ENCODE measurements at regions not wholly inside any gene's neighbourhood (a gene's known extent, or its start where the extent isn't known, plus 50 kb on each side); places are given as distances from the start of the nearest gene placed in this dataset.

DNA sequence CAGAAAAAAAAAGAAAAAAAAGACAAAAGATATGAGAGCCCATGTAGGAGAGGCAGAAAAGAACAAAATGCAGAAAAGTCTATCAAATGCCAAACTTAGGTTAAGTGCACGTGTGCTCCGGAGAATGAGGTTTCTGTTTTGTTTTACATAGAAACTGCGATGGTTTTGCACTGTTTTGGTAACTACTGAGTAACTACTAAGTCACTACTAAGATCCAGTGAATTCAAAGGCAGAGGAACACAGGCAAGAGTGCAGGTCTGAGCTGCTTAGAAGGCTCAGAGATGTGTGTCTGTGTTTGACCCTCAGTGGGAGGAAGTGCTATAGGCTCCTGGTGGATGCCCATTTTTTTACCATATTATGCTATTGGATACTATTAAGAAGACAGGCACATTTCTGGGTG is 299.3 kb downstream of the NDFIP2 start:
- no peak for DNase-seq (ENCODE audit: low read depth in 2 of 2)

- no peak for DNase-seq (ENCODE audit: low read depth in 2 of 2)
Observed at GRCh38 chr13:79779761-79780160, 298.8 kb downstream of the NDFIP2 start.

- no peak for DNase-seq (ENCODE audit: low read depth in 2 of 2)
Observed at GRCh38 chr13:79778741-79779460, 297.9 kb downstream of the NDFIP2 start.

DNA sequence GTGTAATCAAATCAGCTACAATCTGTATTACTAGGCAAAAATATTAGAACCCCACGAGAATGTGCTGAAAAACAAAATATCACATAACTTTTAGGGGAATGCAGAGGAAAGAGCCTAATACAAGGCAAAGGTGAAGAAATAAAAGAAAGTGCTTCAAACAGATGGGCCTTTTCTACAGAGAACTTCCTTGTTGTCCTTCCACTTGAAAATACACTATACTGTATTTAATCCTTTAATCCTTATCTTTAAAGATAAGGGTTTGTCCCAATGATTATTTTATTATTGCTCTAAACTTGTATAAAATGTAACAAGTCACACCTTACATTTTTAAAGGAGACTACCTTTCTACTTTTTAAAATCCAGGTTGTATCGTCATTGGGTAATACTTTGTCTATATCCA is 296.5 kb downstream of the NDFIP2 start:
- no peak for DNase-seq (ENCODE audit: low read depth in 2 of 2)

DNA sequence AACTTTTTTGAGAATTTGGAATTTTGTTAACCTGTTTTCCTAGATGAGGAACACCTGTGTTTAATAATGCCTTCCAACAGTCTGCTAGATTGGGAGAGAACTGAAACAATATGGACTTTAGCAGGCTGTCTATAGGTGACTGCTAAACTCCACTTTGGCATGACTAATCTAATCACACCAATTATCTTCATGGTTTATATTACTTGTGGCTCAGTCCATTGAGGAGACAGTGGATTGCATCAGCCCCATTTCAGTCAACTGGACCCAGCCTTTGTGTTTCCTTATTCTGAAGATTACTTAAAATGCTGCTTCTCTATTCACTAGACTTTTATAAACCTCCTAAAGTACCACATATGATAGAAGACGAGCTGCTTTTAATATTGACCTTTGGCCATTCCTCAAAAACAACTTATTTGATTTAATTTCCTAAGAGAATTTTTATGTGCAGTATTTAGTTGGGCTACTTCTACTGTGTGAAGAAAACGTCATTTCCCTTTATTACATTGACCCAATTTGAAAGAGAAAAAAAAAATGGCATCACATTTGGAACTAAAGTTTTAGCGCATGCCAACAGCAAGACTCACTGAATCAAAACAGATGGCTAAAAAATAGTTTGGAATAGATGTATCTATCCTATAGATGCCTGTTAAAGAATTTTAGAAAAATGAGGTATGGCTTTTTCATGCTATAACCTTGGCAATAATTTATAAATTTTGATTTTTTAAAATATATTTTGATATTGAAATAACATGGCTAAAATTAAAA is 295.8 kb downstream of the NDFIP2 start:
- DNase-seq (ENCODE audit: low read depth in 2 of 2), result no peak

GRCh38 chr13:79775830-79776229 is 294.9 kb downstream of the NDFIP2 start:
- DNase-seq (ENCODE audit: low read depth in 2 of 2), result peak; percentile 43 to 61

DNA sequence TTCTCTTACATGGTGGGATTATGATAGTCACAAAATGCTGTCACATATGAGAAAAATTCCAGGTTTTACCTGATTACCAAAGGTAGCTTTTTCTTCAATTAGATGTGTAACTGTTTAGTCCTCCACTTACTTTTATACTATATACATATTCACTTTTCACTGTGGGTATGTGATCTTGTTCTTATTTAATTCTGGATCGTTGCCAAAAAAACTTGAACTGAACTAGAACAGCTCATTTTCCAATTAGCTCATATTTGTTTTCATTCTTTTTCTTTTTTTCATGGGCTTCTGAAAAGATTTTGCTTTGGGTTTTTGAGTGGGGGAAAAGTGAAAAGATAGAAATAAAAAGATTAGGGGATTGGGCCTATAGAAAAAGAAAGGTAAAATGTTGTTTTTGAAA is 291.9 kb downstream of the NDFIP2 start:
- no peak for DNase-seq (ENCODE audit: low read depth in 2 of 2)

DNA sequence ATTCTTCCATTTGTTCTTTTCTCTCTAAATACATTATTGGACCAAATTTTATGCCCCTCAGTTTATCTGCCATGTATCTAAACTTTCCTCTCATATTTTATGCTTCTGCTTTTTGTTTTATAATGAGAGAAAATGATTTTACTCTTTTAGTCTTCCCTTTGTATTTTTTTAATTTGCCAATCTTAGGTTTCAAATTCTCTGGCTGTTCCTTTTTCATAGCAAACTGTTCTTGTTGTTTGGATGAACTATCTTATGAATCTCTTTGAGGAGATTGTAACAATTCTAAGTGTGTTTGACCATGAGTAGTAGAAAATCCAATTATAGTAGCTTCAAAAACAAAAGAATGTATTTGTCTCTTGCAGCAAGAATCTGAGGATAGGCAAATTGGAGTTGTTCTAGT is 290.5 kb downstream of the NDFIP2 start:
- no peak for DNase-seq (ENCODE audit: low read depth in 2 of 2)

DNA sequence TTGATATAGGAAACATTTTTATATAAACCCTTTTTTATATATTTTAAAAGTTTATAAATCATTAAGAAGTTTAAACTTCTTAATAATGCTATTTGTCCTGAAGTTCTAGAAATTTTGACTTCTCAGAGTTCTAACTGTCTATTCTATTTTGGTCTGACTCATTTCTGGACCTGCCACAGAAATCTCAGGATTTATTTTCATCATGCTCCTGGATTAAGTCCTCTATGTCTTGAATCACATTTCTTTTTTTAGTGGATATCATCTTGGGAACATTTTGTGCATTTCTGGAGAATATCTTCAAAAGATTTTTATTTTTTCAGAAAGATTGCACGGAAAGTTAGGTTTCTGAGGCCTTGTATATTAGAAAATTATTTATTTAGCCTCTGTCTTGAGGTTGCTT is 289.1 kb downstream of the NDFIP2 start:
- no peak for DNase-seq (ENCODE audit: low read depth in 2 of 2)

GRCh38 chr13:79767126-79767525 is 286.2 kb downstream of the NDFIP2 start:
- no peak for DNase-seq (ENCODE audit: low read depth in 2 of 2)

DNA sequence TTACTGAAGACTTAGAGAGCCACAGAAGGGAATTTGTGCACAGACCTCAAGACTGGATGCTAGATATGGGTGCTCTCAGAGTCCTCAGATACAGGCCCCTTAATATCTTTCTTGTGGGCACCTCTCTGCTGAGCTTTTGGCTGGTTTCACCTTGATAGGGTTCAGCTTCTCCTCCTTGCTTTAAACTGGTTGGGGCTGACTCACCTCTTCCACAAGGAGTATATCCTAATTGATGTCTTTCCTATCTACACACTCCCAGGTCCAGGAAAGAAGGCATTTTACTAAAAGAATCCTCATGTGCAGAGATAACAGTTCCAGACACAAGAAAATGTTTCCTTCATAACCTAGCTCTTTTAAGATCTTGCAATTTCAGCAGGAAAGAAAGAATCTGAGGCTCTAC is 284.4 kb downstream of the NDFIP2 start:
- DNase-seq (ENCODE audit: low read depth in 2 of 2), result no peak

DNA sequence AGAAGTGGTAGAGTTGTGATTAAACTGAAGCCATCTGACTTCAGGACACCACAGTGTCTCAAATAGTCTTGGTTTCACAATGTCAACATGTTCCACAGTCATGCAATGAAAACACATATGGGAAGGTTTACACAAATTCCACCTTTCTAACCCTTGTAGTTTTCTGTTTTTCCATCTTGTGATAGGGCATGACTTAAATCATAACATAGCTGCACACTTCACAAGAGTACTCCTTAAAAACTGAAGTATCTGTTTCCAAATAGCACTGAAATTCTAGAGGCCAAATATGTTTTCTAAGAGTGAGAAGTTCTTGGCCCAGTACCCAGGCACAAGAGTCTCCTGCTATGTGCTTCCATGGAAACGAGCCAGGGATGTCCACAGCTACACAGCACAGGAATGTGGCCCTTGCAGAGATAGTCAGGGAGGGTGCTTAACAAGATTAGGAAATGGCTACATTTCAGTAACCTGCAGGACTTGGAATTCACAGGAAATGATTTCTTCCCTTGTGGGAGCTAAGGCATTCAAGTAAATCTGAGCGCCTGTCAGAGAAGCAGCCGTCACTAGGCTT is 269.1 kb downstream of the NDFIP2 start:
- peak; percentile 99 for DNase-seq (ENCODE audit: low read depth in 2 of 2)

DNA sequence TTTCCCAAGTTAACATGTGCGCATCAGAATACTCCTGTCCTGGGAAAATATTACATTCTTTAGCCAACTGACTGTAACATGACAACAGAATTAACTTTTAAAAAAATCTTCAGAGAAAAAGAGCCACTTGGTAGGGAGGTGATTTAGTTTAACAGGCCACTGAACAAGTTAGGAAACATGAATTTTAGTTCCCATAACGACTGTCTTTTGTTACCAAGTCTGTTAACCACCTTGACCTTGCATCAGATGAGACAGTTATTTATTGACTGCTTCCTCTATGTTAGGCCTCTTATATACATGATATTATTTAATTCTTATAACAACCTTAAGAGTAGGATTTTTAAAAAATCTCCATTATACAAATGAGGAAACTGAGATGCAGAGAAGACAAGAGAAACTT is 268.6 kb downstream of the NDFIP2 start:
- no peak for DNase-seq (ENCODE audit: low read depth in 2 of 2)

DNA sequence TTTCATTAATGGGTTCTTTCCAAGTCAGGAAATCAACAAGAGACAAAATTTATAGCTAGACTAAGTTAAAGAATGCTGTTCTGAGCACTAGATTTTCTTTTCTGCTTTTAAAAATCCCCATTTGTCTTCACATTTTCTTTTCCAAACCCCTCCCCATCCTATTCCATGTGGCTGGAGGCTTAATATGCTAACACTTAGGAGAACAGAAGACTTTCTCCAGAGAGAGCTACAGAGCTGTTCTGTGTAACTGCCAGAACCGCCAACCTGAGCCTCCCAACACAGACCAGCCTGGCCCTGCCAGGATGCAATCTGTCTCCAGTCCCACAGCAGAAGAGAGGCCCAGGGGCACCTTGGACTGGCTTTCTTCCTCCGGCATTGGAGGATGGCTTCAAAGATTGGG is 264.1 kb downstream of the NDFIP2 start:
- DNase-seq (ENCODE audit: low read depth in 2 of 2), result no peak

GRCh38 chr13:79742923-79743322 is 262.0 kb downstream of the NDFIP2 start:
- DNase-seq (ENCODE audit: low read depth in 2 of 2), result no peak

DNA sequence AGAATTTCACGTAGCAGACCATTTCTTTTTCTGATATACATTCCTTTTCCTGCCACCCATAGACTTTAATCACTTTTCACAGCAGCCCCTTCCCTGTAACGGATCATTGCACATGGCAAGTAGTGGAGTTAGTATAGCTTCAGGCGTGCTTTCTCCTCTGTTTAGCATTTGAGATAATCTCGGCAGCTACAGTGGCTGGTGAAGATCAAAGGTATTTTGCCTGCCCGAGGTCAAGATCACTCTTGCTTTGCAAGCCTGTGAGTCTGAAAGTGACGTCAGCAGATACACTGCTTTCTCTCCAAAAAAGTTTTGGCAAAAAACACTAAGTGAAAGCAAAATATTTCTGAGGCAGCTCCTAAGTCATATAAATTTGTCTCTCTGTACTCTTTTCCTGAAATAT is 260.0 kb downstream of the NDFIP2 start:
- no peak for DNase-seq (ENCODE audit: low read depth in 2 of 2)

- no peak for DNase-seq (ENCODE audit: low read depth in 2 of 2)
Observed at GRCh38 chr13:79736356-79736755, 255.4 kb downstream of the NDFIP2 start.

DNA sequence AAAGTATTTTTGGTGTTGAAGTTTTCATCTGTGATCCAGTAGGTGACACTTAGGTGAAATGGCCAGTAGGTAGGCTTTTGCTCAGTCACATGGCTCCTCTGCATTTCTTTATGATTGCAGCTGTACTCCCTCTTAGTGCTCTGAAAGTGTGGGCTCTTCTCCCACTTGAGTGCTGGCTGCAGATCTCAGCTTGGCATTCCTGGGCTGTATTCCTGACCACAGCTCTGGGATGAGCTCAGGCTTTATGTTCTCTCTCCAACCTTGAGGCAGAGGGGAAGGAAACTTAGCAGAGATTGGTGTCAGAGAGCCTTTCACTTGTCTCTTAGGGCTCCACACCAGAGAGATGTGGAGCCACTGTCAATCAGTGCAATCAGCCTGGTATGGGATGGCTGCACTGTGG is 254.3 kb downstream of the NDFIP2 start:
- DNase-seq (ENCODE audit: low read depth in 2 of 2), result no peak

DNA sequence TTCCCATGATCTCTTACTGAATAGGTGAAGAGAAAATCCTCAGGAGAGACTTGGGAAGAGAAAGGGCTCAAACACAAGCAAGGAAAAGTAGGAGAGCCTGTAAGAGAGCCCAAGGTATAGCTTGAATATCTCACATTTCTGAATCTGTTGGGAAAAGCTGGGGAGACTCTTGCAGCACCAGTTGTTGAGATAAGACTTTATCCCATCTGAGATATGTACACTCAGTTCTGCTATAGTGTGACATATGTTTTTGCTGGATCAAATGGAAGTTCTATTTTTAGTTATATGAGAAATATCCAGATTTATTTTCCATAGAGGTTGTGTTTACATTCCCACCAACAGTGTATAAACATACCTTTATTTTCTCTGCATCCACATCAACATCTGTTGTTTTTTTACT is 246.1 kb downstream of the NDFIP2 start:
- DNase-seq (ENCODE audit: low read depth in 2 of 2), result no peak

DNA sequence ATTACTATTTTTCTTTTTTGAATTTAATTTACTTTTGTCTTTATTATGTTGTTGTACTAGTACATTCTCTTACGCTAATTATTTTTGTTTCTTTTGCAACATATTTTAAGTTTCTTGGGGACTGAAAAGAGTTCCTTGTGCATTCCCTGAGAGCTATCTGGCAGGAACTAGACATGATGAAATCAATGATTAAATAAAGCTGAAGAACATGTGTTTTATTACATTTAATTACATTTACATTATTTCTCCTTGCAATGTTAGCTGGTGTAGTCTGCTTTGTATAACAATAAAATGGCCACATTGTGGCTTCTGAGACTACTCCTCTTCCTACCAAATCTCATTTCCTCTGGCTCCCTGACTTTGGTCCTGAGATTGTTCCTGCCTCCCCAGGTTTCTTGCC is 244.9 kb downstream of the NDFIP2 start:
- no peak for DNase-seq (ENCODE audit: low read depth in 2 of 2)

DNA sequence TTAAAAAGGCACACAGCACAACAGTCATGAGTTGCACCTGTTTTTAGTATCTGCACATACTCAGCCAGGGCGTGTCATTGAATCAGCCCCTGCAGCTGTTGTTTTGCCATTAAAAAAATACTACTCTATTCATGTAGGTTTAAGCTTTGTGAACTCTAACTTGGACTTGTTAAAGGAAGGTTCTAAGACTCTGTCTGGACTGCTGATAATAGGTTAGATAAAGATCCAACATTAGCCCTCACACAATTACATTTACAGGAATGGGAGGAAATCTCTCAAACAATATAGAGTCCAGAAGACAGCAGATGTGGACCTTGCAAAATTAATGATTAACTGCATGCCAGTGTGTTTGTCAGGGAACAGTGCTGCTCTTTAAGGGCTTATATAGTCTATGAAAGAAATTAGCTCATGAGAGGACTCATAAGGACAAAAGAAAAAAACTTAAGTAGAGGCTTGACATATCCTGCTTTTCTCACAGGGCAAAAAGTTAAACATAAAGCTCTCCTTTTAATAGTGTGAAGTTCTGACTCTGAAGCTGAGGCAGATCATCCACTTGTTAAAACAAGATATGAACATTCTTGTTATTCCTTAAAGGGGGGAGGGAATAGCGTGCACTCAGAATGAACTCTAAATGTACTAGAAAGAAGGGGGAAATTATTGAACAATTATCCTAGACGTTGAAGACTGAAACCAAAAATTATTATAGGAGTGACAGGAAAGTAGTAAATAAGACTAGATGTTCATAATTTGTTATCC is 243.6 kb downstream of the NDFIP2 start:
- no peak for DNase-seq (ENCODE audit: low read depth in 2 of 2)

DNA sequence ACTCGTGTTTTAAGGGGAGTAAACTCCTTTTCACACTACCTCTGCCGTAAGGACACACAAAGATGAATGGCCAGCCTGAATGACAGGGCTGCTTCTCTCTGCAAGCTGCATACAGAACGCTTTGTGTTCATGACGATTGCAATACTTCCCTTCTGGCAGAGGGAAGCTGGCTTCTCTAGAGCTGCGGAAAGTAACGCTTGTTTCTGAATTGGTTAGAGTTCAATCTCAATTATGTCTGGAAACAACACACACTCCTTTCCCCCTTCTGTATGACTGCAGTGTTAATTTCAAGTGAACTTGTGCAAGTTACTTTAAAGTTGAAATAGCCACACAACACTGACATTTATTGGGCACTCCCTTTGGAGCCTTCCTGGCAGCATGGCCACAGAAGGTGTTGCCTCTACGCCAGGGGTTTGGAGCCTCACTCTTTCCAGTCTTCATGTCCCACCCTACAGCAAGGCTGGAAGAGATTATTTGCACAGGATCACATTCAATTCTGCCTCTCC is 242.6 kb downstream of the NDFIP2 start:
- no peak for DNase-seq (ENCODE audit: low read depth in 2 of 2)

Data from fibroblast of skin of left biceps (primary cell).